Upper lobe of left lung (tissue), 6 donors: ENCODE measurements at regions not wholly inside any gene's neighbourhood (a gene's known extent, or its start where the extent isn't known, plus 50 kb on each side); places are given as distances from the start of the nearest gene placed in this dataset.

Experiments used
- ATAC-seq, 2 donors: fragments of 200-7000 bp; cut with Tn5 transposase; one replicate each; pipeline ENCODE4 v1.9.1; 2022; ENCODE audit warnings: mild to moderate bottlenecking in 2 of 2, moderate library complexity in 2 of 2; ENCODE audit not compliant: low FRiP score in 2 of 2
- DNase-seq, 2 donors: peaks; one replicate each; pipeline ENCODE4 v3.0.0-alpha.2; 2019 to 2020
- H3K27ac ChIP-seq, 4 donors: fragments of 200-600 bp; sonication (generic); one replicate each; pipeline ENCODE4 v1.5.1; 2016 to 2019
- H3K27me3 ChIP-seq, 4 donors: fragments of 200-600 bp; sonication (generic); one replicate each; pipeline ENCODE4 v1.5.1; 2017 to 2019
- H3K36me3 ChIP-seq, 4 donors: fragments of 200-600 bp; sonication (generic); one replicate each; pipeline ENCODE4 v1.5.1; 2016 to 2019
- H3K4me1 ChIP-seq, 4 donors: fragments of 200-600 bp; sonication (generic); one replicate each; pipeline ENCODE4 v1.5.1; 2018 to 2019
- H3K4me3 ChIP-seq, 4 donors: fragments of 200-600 bp; sonication (generic); one replicate each; pipeline ENCODE4 v1.5.1; 2017 to 2019; ENCODE audit warnings: mild to moderate bottlenecking in 2 of 4, moderate library complexity in 1 of 4
- H3K9me3 ChIP-seq, 4 donors: fragments of 200-600 bp; sonication (generic); one replicate each; pipeline ENCODE4 v1.5.1; 2018 to 2019
- EP300 ChIP-seq, 4 donors: sonication (generic); formaldehyde crosslinking; IDR thresholded peaks; one replicate each; pipeline ENCODE4 v1.5.1; 2017; ENCODE audit warnings: antibody characterized with exemption in 4 of 4, control low read depth in 2 of 4
- POLR2A ChIP-seq, 4 donors: fragments of 450-650 bp; IDR thresholded peaks; one replicate each; pipeline ENCODE4 v1.5.1; 2016 to 2017; ENCODE audit warnings: antibody characterized with exemption in 4 of 4, mild to moderate bottlenecking in 2 of 4
- POLR2AphosphoS5 ChIP-seq, 2 donors: sonication (generic); formaldehyde crosslinking; IDR thresholded peaks; one replicate each; pipeline ENCODE4 v1.5.1; 2017; ENCODE audit warnings: antibody characterized with exemption in 2 of 2
- WGBS, 2 donors: methylation state at CpG; one replicate each; pipeline ENCODE4 v1.1.5; 2017 to 2018; 5-methylcytosine and 5-hydroxymethylcytosine counted together
- TF ChIP-seq, protein P1 (sequence below), 6 experiments: fragments of 450-650 bp in 4 of 6; fragments of 200-600 bp in 2 of 6; sonication (generic) in 2 of 6; IDR thresholded peaks; one replicate each; pipeline ENCODE4 v1.5.1; 2016 to 2019; ENCODE audit warnings: antibody characterized with exemption in 6 of 6
- donor health status: DM: no; HTN: no; CAD: no; lungs with moderate emphysema.
- donor health status: DM: no; HTN: yes; CAD: no; lungs with severe emphysema.

DNA sequence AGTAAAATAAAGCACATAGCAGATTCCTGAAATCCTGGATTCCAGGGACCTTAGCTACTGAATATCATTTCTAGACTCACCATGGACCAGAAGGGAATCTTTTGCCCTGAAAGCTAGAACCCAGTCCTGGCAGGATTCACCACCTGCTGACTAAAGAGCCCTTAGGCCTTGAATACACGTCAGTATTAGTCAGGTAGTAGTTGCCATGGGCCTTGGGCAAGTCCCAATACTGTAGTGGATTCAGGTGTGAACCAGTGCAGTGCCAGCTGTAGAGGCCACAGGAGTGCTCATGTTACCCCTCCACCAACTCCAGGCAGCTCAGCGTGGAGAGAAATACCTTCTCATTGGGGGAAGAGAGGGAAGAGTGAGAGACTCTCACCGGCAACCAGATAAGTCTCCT lies 64.1 kb upstream of the UBQLN2 start:
- H3K9me3 ChIP-seq: no peaks in the 10 kb centered on the region
- no peak overlapping the region for H3K27ac ChIP-seq
- ATAC-seq: no peak
- DNase-seq: no peak
- no peak overlapping the region for H3K4me3 ChIP-seq
- H3K4me1 ChIP-seq: no peaks in the 10 kb centered on the region
- 75 to 93% methylated on average over 3 of the region's 3 CpGs for WGBS, 2 donors
- no peaks in the 10 kb centered on the region for H3K27me3 ChIP-seq
- TF ChIP-seq EP300 (IDR thresholded peaks at IDR 0.05): no peak
- TF ChIP-seq POLR2A (IDR thresholded peaks at IDR 0.05): no peak
- no peak for TF ChIP-seq POLR2AphosphoS5 (IDR thresholded peaks at IDR 0.05)
- TF ChIP-seq, protein P1, sequence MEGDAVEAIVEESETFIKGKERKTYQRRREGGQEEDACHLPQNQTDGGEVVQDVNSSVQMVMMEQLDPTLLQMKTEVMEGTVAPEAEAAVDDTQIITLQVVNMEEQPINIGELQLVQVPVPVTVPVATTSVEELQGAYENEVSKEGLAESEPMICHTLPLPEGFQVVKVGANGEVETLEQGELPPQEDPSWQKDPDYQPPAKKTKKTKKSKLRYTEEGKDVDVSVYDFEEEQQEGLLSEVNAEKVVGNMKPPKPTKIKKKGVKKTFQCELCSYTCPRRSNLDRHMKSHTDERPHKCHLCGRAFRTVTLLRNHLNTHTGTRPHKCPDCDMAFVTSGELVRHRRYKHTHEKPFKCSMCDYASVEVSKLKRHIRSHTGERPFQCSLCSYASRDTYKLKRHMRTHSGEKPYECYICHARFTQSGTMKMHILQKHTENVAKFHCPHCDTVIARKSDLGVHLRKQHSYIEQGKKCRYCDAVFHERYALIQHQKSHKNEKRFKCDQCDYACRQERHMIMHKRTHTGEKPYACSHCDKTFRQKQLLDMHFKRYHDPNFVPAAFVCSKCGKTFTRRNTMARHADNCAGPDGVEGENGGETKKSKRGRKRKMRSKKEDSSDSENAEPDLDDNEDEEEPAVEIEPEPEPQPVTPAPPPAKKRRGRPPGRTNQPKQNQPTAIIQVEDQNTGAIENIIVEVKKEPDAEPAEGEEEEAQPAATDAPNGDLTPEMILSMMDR (IDR thresholded peaks at IDR 0.05): no peak
- H3K36me3 ChIP-seq: no peaks in the 10 kb centered on the region

DNA sequence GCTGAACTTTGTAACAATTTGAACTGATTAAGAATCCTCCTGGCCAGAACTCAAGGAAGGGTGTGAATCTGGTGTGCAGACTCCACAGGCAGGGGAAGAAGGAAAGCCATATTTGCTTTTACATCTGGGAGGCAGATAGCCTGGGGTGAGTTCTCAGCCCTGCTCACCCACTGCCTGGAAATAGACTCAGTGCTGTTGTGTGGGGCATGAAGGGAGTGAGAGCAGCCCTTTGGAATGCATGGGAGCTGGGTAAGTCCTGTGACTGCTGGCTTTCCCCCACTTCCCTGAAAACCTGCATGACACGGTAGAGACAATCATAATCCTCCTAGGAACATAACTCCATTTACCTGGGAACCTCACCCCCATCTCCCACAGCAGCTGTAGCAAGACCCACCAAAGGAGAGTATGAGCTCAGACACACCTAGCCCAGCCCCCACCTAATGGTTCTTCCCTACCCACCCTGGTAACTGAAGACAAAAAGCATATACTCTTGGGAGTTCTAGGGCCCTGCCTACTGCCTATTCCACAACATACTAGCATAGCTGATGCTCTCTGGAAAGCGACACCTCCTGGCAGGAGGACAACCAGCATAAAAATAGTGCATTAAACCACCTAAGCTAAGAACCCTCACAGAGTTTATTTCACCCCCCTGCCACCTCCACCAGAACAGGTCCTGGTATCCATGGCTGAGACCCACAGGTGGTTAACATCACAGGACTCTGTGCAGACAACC lies 59.3 kb upstream of the UBQLN2 start:
- TF ChIP-seq POLR2AphosphoS5 (IDR thresholded peaks at IDR 0.05): no peak
- TF ChIP-seq, protein P1 (IDR thresholded peaks at IDR 0.05): no peak
- no peak for TF ChIP-seq POLR2A (IDR thresholded peaks at IDR 0.05)
- TF ChIP-seq EP300 (IDR thresholded peaks at IDR 0.05): no peak
- Histone ChIP-seq H3K4me3 (no peak overlapping the region), H3K36me3 (no peaks in the 10 kb centered on the region), H3K9me3 (peaks cover 0 to 13% (median 0%) of the 10 kb centered on the region in 4 donors), H3K27me3 (no peaks in the 10 kb centered on the region), H3K27ac (no peak overlapping the region), H3K4me1 (no peaks in the 10 kb centered on the region)
- ATAC-seq: no peak
- 57 to 67% methylated on average over 1 to 2 of the region's 2 CpGs for WGBS, 2 donors
- DNase-seq: no peak

DNA sequence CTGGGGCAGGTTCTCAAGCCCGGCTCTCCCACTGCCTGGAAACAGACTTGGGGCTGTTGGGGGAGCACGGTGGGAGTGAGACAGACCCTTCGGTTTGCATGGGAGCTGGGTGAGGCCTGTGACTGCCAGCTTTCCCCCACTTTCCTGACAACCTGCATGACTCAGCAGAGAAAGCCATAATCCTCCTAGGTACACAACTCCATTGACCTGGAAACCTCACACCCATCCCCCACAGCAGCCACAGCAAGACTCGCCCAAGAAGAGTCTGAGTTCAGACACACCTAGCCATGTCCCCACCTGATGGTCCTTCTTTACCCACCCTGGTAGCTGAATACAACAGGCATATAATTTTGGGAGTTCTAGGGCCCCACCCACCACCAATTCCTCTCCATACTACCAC lies 57.6 kb upstream of the UBQLN2 start:
- ATAC-seq: no peak
- Histone ChIP-seq H3K36me3 (no peaks in the 10 kb centered on the region), H3K27ac (no peak overlapping the region), H3K9me3 (peaks cover 0 to 17% (median 0%) of the 10 kb centered on the region in 4 donors), H3K4me3 (no peak overlapping the region), H3K4me1 (no peaks in the 10 kb centered on the region), H3K27me3 (no peaks in the 10 kb centered on the region)
- no peak for DNase-seq
- WGBS, 2 donors: 85 to 100% methylated on average over 1 to 4 of the region's 4 CpGs
- no peak for TF ChIP-seq EP300 (IDR thresholded peaks at IDR 0.05)
- no peak for TF ChIP-seq POLR2A (IDR thresholded peaks at IDR 0.05)
- TF ChIP-seq, protein P1 (IDR thresholded peaks at IDR 0.05): no peak
- TF ChIP-seq POLR2AphosphoS5 (IDR thresholded peaks at IDR 0.05): no peak
